ENCODE measurements at regions not wholly inside any gene's neighbourhood (a gene's known extent, or its start where the extent isn't known, plus 50 kb on each side); places are given as distances from the start of the nearest gene placed in this dataset.
A peak's percentile ranks its signal among the peaks of the same experiment; 100 is the strongest.

GRCh38 chr13:39232401-39232980 is 194.2 kb downstream of the NHLRC3 start:
- DNase-seq (ENCODE audit: low read depth in 2 of 3, low spot score in 2 of 3), result no peak

GRCh38 chr13:39232999-39233398 is 194.7 kb downstream of the NHLRC3 start:
- no peak for DNase-seq (ENCODE audit: low read depth in 2 of 3, low spot score in 2 of 3)

- DNase-seq (ENCODE audit: low read depth in 2 of 3, low spot score in 2 of 3), result no peak
Measured at GRCh38 chr13:39233519-39233918, 195.3 kb downstream of the NHLRC3 start.

- DNase-seq (ENCODE audit: low read depth in 2 of 3, low spot score in 2 of 3), result no peak
Measured at GRCh38 chr13:39244561-39245230, 206.4 kb downstream of the NHLRC3 start.

GRCh38 chr13:39245688-39246087 is 207.4 kb downstream of the NHLRC3 start:
- DNase-seq (ENCODE audit: low read depth in 2 of 3, low spot score in 2 of 3), result no peak

- DNase-seq (ENCODE audit: low read depth in 2 of 3, low spot score in 2 of 3), result no peak
Measured at GRCh38 chr13:39249982-39250381, 211.7 kb downstream of the NHLRC3 start.

- no peak for DNase-seq (ENCODE audit: low read depth in 2 of 3, low spot score in 2 of 3)
Measured at GRCh38 chr13:39250440-39250839, 212.2 kb downstream of the NHLRC3 start.

GRCh38 chr13:39251340-39251739 is 213.1 kb downstream of the NHLRC3 start:
- no peak for DNase-seq (ENCODE audit: low read depth in 2 of 3, low spot score in 2 of 3)

GRCh38 chr13:39253774-39254173 is 215.5 kb downstream of the NHLRC3 start:
- no peak for DNase-seq (ENCODE audit: low read depth in 2 of 3, low spot score in 2 of 3)

- no peak for DNase-seq (ENCODE audit: low read depth in 2 of 3, low spot score in 2 of 3)
Measured at GRCh38 chr13:39254601-39255000, 216.3 kb downstream of the NHLRC3 start.

- no peak for DNase-seq (ENCODE audit: low read depth in 2 of 3, low spot score in 2 of 3)
Measured at GRCh38 chr13:39257642-39258041, 219.4 kb downstream of the NHLRC3 start.

GRCh38 chr13:39259371-39260140 is 221.3 kb downstream of the NHLRC3 start:
- DNase-seq (ENCODE audit: low read depth in 2 of 3, low spot score in 2 of 3), result no peak

- DNase-seq (ENCODE audit: low read depth in 2 of 3, low spot score in 2 of 3), result peak in 2 of 3 donors; percentile 20 to 46
Measured at GRCh38 chr13:39263033-39263432, 224.8 kb downstream of the NHLRC3 start.

GRCh38 chr13:39263531-39263930 is 225.3 kb downstream of the NHLRC3 start:
- no peak for DNase-seq (ENCODE audit: low read depth in 2 of 3, low spot score in 2 of 3)

GRCh38 chr13:39266426-39266825 is 228.2 kb downstream of the NHLRC3 start:
- DNase-seq (ENCODE audit: low read depth in 2 of 3, low spot score in 2 of 3), result no peak

- no peak for DNase-seq (ENCODE audit: low read depth in 2 of 3, low spot score in 2 of 3)
Measured at GRCh38 chr13:39268398-39268797, 230.1 kb downstream of the NHLRC3 start.

- no peak for DNase-seq (ENCODE audit: low read depth in 2 of 3, low spot score in 2 of 3)
Measured at GRCh38 chr13:39269004-39269403, 230.7 kb downstream of the NHLRC3 start.

- DNase-seq (ENCODE audit: low read depth in 2 of 3, low spot score in 2 of 3), result no peak
Measured at GRCh38 chr13:39269411-39269810, 231.2 kb downstream of the NHLRC3 start.

- no peak for DNase-seq (ENCODE audit: low read depth in 2 of 3, low spot score in 2 of 3)
Measured at GRCh38 chr13:39272994-39273393, 234.7 kb downstream of the NHLRC3 start.

GRCh38 chr13:39273953-39274738 is 235.9 kb downstream of the NHLRC3 start:
- peak in 2 of 3 donors; percentile 2 to 12 for DNase-seq (ENCODE audit: low read depth in 2 of 3, low spot score in 2 of 3)

- no peak for DNase-seq (ENCODE audit: low read depth in 2 of 3, low spot score in 2 of 3)
Measured at GRCh38 chr13:39274739-39275325, 236.6 kb downstream of the NHLRC3 start.
